ENCODE measurements at regions not wholly inside any gene's neighbourhood (a gene's known extent, or its start where the extent isn't known, plus 50 kb on each side); places are given as distances from the start of the nearest gene placed in this dataset.

DNA sequence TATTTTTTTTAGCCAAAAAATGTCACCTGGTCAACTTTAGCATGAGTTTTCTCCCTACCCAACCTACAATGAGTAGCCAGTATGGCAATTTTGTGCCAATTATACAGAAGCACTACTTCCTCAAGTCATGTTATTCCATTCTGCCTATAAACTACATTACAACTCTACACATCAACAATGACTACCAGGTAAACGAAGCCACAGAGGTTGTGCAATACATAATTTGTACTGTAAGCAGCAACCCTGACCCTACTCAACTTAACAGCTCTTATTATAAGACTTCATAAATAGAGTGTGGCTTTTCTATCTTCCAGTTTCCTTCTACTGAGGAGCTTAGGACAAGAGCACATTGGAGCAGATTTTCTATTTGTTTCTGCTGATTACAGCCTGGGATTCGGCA lies 160.5 kb downstream of the HS3ST1 start:
- DNase-seq (ENCODE audit: low spot score), result no peak

GRCh38 chr4:11264841-11265240 lies 163.9 kb downstream of the HS3ST1 start:
- no peak for DNase-seq (ENCODE audit: low spot score)

- no peak for DNase-seq (ENCODE audit: low spot score)
Observed at GRCh38 chr4:11264346-11264745, 164.3 kb downstream of the HS3ST1 start.

GRCh38 chr4:11263208-11263607 lies 165.5 kb downstream of the HS3ST1 start:
- DNase-seq (ENCODE audit: low spot score), result no peak

DNA sequence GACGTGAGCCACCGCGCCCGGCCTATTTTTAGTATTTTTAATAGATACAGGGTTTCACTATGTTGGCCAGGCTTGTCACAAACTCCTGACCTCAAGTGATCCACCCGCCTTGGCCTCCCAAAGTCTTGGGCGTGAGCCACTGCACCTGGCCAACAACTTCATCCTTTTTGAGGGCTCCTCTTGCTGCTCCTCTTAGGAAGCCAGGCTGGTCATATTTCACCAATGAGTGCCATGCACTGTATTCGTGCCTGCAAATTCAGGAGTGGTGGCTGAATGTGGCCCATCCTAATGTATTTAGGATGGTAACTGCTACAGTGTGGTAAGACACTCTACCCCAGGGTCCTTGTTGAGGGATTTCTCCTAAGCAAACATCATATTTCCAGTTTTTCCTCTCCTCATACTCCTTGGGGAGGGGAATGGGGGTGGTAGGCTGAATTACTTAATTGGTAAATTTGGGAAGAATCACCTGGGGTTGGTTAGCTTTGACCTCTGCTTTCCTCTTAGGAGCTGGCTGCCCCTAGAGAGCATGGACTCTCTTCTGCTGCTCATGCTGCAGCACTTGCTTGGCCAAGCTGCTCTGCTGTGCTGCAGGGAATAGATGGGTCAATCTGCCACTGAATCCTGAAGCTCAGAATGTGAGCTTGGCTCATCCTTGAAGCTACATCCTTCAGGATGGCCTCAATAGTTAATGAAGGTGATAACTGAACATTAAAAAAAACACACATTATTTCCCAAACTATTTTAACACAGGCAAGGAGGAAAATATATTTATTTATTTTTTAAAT lies 167.4 kb downstream of the HS3ST1 start:
- no peak for DNase-seq (ENCODE audit: low spot score)

- no peak for DNase-seq (ENCODE audit: low spot score)
Observed at GRCh38 chr4:11259837-11260236, 168.9 kb downstream of the HS3ST1 start.

GRCh38 chr4:11252149-11252548 lies 176.5 kb downstream of the HS3ST1 start:
- DNase-seq (ENCODE audit: low spot score), result no peak

DNA sequence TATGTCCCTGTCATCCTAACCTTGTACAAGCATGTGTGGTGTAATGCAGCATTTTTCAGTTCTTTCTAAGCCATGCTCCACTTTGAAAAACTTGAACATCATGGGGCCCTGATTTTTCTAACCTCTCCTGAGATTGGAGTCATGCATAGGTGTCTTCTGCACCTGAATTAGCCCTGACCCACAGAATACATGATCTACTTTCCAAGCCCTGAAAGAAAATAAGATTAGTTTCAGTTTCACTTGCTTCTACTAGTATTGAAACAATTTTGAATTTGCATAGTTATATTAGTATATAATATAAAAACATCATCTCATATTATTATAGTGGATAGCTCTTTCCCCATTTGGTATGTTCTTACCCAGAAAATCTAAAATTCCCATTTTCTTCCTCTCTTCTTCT lies 178.2 kb downstream of the HS3ST1 start:
- no peak for DNase-seq (ENCODE audit: low spot score)

GRCh38 chr4:11232015-11232414 lies 196.7 kb downstream of the HS3ST1 start:
- DNase-seq (ENCODE audit: low spot score), result peak; percentile 74

DNA sequence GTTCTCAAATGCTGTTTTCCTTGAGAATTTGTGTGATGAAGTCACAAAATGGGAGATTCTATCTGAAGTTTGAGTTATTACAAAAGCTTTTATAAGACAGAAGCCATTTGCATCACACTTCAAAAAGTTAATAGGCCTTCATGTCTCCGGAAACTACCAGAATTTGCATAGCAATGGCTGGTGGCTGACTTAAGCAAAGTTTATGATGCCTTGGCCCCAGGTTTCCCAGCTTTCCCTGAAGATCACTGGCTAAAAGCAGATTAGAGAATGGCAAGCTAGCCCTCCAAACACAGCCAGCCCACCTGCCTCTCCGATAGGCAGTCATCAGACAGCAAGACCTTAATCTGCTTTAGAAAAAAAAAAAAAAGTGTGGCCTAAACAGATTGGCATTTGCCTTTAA lies 197.8 kb downstream of the HS3ST1 start:
- no peak for DNase-seq (ENCODE audit: low spot score)

GRCh38 chr4:11228530-11228929 lies 200.2 kb downstream of the HS3ST1 start:
- DNase-seq (ENCODE audit: low spot score), result peak; percentile 73

- DNase-seq (ENCODE audit: low spot score), result no peak
Observed at GRCh38 chr4:11223311-11223710, 205.4 kb downstream of the HS3ST1 start.

GRCh38 chr4:11218692-11219091 lies 210.0 kb downstream of the HS3ST1 start:
- no peak for DNase-seq (ENCODE audit: low spot score)

- DNase-seq (ENCODE audit: low spot score), result no peak
Observed at GRCh38 chr4:11216520-11216919, 212.2 kb downstream of the HS3ST1 start.

GRCh38 chr4:11214281-11214680 lies 214.4 kb downstream of the HS3ST1 start:
- DNase-seq (ENCODE audit: low spot score), result peak; percentile 60

GRCh38 chr4:11209826-11210225 lies 218.9 kb downstream of the HS3ST1 start:
- DNase-seq (ENCODE audit: low spot score), result no peak

DNA sequence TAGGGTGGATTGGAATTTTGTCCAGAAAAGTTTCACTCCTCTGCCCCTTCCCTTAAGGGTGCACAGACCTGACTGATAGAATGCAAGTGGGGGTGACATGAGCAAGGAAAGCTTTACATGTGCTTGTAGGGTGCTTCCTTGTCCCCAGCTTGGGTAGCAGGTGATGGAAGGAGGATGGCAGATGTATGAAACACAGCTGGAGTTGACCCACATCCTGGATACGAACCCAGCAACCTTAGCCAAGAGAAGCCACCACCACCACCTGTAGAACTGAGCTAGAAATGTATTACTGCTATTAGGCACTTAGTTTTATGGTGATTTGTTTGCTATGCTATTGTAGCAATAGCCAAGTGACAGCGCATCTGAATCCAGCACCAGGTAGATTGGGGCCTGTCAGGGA lies 227.4 kb downstream of the HS3ST1 start:
- DNase-seq (ENCODE audit: low spot score), result no peak

DNA sequence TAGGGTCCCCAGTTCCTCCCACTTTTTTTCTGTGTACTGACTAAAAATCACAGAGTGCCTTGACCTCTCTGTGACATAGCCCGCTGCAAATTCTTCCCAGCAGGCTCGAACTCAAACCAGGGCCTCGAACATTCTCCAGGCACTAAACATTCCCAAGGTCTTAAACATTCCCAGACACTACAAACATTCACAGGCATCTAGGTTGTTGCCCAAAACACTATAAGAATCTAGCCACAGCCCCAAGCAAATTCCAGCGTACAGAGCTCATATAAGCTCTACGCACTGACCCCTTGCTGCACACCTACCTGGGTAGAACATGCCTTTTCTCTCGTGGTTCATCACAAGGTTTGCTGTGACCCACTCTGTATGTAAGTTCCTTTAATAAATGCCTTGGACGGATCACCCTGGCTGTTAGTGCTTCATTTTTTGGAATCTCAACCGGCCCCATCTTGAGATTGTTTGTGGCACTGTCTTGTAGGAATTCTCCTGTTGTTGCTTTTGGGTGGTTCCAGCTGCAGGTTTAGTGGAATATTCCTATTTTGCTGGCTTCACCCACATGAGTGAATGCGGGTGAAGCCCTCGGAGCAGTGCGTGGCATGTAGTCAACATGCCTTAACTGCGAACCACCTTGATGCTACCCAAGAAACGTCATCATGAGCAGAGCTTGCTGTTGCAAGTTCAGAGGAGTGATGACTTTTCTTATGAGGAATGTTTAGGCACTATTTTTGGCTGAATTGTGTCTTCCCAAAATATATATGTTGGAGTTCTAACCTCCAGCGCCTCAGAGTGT lies 230.0 kb downstream of the HS3ST1 start:
- DNase-seq (ENCODE audit: low spot score), result no peak

GRCh38 chr4:11197631-11198341 lies 230.9 kb downstream of the HS3ST1 start:
- DNase-seq (ENCODE audit: low spot score), result no peak

GRCh38 chr4:11196927-11197522 lies 231.7 kb downstream of the HS3ST1 start:
- DNase-seq (ENCODE audit: low spot score), result no peak

GRCh38 chr4:11194431-11194830 lies 234.3 kb downstream of the HS3ST1 start:
- no peak for DNase-seq (ENCODE audit: low spot score)

DNA sequence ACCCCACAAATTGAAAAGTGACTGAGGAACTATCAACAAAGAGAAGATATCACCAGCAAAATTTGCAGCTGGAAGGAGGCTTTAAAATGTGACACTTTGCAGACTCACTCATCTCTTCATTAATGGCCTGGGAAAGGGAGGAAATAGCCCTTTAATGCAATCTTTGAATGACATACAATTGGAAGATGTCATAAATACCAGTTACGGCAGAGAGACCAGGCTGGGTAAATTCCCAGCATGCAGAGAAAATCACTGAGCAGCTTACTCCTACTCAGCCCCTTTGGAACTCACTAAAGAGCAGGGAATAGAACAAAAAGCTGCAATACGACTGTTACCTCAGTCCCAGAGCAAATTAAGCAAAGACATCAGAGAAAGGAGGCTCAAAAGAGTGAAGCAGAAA lies 238.9 kb downstream of the HS3ST1 start:
- no peak for DNase-seq (ENCODE audit: low spot score)
